K562 (cell line): ENCODE measurements at regions not wholly inside any gene's neighbourhood (a gene's known extent, or its start where the extent isn't known, plus 50 kb on each side); places are given as distances from the start of the nearest gene placed in this dataset.

Experiments
- ARID2 ChIP-seq: fragments of 450-650 bp; IDR thresholded peaks from 2 replicates; pipeline ENCODE4 v1.6.1; 2017; ENCODE audit warnings: antibody characterized with exemption, mild to moderate bottlenecking
- GTF2F1 ChIP-seq: IDR thresholded peaks from 2 replicates; pipeline ENCODE4 v1.6.1; 2011; ENCODE audit warnings: low read depth, low read length, improper control_type of control experiment
- HCFC1 ChIP-seq: IDR thresholded peaks from 2 replicates; pipeline ENCODE4 v1.6.1; 2012; ENCODE audit warnings: low read depth, low read length, improper control_type of control experiment
- POLR2A ChIP-seq: fragments of 450-650 bp; conservative IDR thresholded peaks from 2 replicates; pipeline ENCODE4 v1.6.1; 2016
- ZBTB8A ChIP-seq: fragments of 450-650 bp; IDR thresholded peaks from 2 replicates; pipeline ENCODE4 v1.6.1; 2018; ENCODE audit warnings: mild to moderate bottlenecking, moderate library complexity; ENCODE audit not compliant: partially characterized antibody
- TF ChIP-seq, protein P1 (sequence below), 3 experiments: IDR thresholded peaks in 2 of 3; conservative IDR thresholded peaks in 1 of 3; 2 replicates each; pipeline ENCODE4 v1.5.1; 2011 to 2012; ENCODE audit warnings: low read length in 3 of 3, mild to moderate bottlenecking in 3 of 3, control low read depth in 2 of 3, improper control_type of control experiment in 1 of 3, inconsistent platforms in 1 of 3, low read depth in 1 of 3, mixed read lengths in 1 of 3, moderate library complexity in 1 of 3; ENCODE audit not compliant: insufficient read depth in 2 of 3

DNA sequence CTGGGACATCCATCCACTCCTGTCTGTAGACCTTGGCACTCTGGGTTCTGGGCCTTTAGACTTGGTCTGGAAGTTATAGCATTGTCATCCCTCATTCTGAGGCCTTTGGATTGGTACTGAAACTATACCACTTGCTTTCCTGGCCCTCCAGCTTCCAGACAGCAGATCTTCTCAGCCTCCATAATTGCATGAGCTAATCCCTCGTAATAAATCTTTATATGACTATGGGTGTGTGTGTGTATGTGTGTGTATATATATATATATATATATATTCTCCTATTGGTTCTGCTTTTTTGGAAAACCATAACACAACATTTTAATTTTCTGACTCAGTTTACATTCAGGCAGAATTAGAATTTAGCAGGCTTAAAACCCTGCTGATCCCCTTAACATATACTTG lies 180.5 kb downstream of the ENC1 start:
- TF ChIP-seq, protein P1, sequence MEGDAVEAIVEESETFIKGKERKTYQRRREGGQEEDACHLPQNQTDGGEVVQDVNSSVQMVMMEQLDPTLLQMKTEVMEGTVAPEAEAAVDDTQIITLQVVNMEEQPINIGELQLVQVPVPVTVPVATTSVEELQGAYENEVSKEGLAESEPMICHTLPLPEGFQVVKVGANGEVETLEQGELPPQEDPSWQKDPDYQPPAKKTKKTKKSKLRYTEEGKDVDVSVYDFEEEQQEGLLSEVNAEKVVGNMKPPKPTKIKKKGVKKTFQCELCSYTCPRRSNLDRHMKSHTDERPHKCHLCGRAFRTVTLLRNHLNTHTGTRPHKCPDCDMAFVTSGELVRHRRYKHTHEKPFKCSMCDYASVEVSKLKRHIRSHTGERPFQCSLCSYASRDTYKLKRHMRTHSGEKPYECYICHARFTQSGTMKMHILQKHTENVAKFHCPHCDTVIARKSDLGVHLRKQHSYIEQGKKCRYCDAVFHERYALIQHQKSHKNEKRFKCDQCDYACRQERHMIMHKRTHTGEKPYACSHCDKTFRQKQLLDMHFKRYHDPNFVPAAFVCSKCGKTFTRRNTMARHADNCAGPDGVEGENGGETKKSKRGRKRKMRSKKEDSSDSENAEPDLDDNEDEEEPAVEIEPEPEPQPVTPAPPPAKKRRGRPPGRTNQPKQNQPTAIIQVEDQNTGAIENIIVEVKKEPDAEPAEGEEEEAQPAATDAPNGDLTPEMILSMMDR (IDR thresholded peaks at IDR 0.05 in 2 of 3, conservative IDR thresholded peaks at IDR 0.05 in 1 of 3; ENCODE audit: insufficient read depth in 2 of 3, low read depth in 1 of 3, low read length in 3 of 3) = no peak
- TF ChIP-seq ARID2 = no peak
- no peak for TF ChIP-seq GTF2F1
- no peak for TF ChIP-seq ZBTB8A
- no peak for TF ChIP-seq HCFC1
- TF ChIP-seq POLR2A = no peak
